ENCODE measurements at regions not wholly inside any gene's neighbourhood (a gene's known extent, or its start where the extent isn't known, plus 50 kb on each side); places are given as distances from the start of the nearest gene placed in this dataset.

DNA sequence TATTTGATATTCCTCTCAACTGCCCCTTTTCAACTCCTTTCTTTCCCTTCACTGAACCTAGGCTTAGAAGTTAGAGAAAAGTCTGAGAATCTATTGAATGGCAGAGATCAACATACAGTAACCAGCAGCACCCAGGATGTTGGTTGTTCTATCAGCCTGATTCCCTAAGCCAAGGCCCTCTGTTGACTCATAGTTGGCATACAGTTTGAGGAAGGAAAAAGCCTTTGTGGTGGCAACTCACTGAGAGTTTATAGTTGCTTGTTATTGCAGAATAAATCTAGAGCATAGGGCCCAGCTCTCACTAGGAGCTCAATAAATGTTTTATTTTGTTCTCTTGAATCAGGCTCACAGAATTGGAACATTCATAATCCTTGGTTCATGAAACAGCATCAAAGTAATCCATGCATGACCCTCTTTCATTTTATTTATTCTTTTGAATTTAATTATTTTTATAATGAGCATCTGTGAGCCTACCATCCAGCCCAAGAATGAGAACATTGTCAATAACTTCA lies 119.1 kb upstream of the ADGRF1 start:
- Mint-ChIP-seq H3K36me3 (ENCODE audit: low read depth) (no peaks in the 10 kb centered on the region), H3K9me3 (no peaks in the 10 kb centered on the region), H3K27me3 (no peaks in the 10 kb centered on the region), H3K27ac (no peak overlapping the region), H3K4me1 (no peaks in the 10 kb centered on the region), H3K4me3 (no peak overlapping the region)
- DNase-seq, result no peak
- CTCF ChIA-PET, result no interaction called here
- POLR2A ChIA-PET, result no interaction called here

DNA sequence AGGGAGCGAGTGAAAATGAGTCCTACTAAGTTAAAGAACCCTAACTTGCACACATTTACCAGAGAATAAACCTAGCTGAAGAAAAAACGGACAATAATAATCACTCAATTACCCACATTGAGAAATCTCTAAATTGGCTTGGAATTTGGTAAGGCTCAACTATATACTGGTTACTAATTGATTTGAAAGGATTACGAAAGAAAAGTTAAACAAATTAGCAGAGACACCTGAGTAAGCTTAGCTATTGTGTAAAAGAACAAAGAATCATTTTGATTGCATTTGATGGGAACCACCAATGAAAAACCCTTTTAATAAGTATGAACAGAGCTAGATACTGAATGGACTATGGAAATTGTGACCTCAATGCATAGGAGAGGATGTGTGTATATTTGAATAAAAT lies 118.6 kb upstream of the ADGRF1 start:
- ChIA-PET POLR2A (no interaction called here), CTCF (no interaction called here)
- H3K4me1 Mint-ChIP-seq, result no peaks in the 10 kb centered on the region
- H3K27me3 Mint-ChIP-seq, result no peaks in the 10 kb centered on the region
- H3K4me3 Mint-ChIP-seq, result no peak overlapping the region
- no peak for DNase-seq
- H3K36me3 Mint-ChIP-seq (ENCODE audit: low read depth), result no peaks in the 10 kb centered on the region
- no peaks in the 10 kb centered on the region for H3K9me3 Mint-ChIP-seq
- H3K27ac Mint-ChIP-seq, result no peak overlapping the region

GRCh38 chr6:47159763-47160162 lies 117.6 kb upstream of the ADGRF1 start:
- ChIA-PET CTCF (no interaction called here), POLR2A (no interaction called here)
- no peaks in the 10 kb centered on the region for H3K27me3 Mint-ChIP-seq
- no peak for DNase-seq
- H3K4me3 Mint-ChIP-seq, result no peak overlapping the region
- H3K36me3 Mint-ChIP-seq (ENCODE audit: low read depth), result no peaks in the 10 kb centered on the region
- H3K4me1 Mint-ChIP-seq, result no peaks in the 10 kb centered on the region
- no peak overlapping the region for H3K27ac Mint-ChIP-seq
- no peaks in the 10 kb centered on the region for H3K9me3 Mint-ChIP-seq

- Mint-ChIP-seq H3K27ac (no peak overlapping the region), H3K4me3 (no peak overlapping the region), H3K4me1 (no peaks in the 10 kb centered on the region), H3K9me3 (no peaks in the 10 kb centered on the region), H3K36me3 (ENCODE audit: low read depth) (no peaks in the 10 kb centered on the region), H3K27me3 (no peaks in the 10 kb centered on the region)
- ChIA-PET CTCF (no interaction called here), POLR2A (no interaction called here)
- DNase-seq, result no peak
Measured at GRCh38 chr6:47157653-47158219, 115.6 kb upstream of the ADGRF1 start.

- CTCF ChIA-PET, result no interaction called here
- DNase-seq, result no peak
- Mint-ChIP-seq H3K4me3 (no peak overlapping the region), H3K9me3 (no peaks in the 10 kb centered on the region), H3K4me1 (no peaks in the 10 kb centered on the region), H3K27ac (no peak overlapping the region), H3K27me3 (no peaks in the 10 kb centered on the region), H3K36me3 (ENCODE audit: low read depth) (no peaks in the 10 kb centered on the region)
- POLR2A ChIA-PET, result no interaction called here
Measured at GRCh38 chr6:47157063-47157462, 114.9 kb upstream of the ADGRF1 start.

DNA sequence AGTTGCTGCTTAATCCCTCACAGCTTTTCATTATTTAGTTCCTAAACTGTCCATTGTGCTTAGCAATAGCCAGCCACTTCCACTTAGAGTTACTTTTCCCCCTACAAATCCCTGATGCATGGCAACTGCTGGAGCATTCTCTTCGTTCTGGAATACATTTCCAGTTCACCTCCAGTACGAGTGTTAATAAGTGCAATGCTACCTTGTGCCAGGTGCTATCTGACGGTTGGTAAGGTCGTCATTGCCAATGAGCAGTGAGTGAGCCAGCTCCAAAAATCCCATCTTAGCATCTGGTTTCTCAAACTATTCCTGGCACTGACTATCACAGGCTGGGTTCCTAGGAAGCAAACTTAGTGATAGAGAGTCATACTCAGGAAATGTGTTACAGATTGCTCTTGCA lies 114.1 kb upstream of the ADGRF1 start:
- no peaks in the 10 kb centered on the region for H3K4me1 Mint-ChIP-seq
- H3K27ac Mint-ChIP-seq, result no peak overlapping the region
- H3K36me3 Mint-ChIP-seq (ENCODE audit: low read depth), result no peaks in the 10 kb centered on the region
- DNase-seq, result no peak
- no peak overlapping the region for H3K4me3 Mint-ChIP-seq
- no peaks in the 10 kb centered on the region for H3K27me3 Mint-ChIP-seq
- ChIA-PET CTCF (no interaction called here), POLR2A (no interaction called here)
- no peaks in the 10 kb centered on the region for H3K9me3 Mint-ChIP-seq

DNA sequence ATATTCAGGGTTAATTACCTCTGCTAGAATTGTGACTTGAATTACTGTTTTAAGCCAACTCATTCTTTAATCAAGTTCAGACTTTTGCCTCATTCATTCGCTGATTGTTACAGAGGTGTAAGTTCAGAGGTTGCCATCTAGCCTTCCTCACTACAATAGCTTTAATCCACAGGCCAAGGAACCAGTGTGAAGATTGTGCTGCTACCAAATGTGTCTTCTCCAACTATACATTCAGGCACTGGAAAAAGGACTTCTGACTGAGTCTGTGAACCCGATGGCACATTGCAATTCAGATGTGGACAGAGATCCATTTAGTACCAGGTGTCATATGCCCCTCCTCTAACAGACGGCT lies 111.2 kb upstream of the ADGRF1 start:
- Mint-ChIP-seq H3K27ac (no peak overlapping the region), H3K9me3 (no peaks in the 10 kb centered on the region), H3K27me3 (no peaks in the 10 kb centered on the region), H3K4me3 (no peak overlapping the region), H3K4me1 (no peaks in the 10 kb centered on the region), H3K36me3 (ENCODE audit: low read depth) (no peaks in the 10 kb centered on the region)
- CTCF ChIA-PET, result no interaction called here
- POLR2A ChIA-PET, result no interaction called here
- DNase-seq, result no peak

DNA sequence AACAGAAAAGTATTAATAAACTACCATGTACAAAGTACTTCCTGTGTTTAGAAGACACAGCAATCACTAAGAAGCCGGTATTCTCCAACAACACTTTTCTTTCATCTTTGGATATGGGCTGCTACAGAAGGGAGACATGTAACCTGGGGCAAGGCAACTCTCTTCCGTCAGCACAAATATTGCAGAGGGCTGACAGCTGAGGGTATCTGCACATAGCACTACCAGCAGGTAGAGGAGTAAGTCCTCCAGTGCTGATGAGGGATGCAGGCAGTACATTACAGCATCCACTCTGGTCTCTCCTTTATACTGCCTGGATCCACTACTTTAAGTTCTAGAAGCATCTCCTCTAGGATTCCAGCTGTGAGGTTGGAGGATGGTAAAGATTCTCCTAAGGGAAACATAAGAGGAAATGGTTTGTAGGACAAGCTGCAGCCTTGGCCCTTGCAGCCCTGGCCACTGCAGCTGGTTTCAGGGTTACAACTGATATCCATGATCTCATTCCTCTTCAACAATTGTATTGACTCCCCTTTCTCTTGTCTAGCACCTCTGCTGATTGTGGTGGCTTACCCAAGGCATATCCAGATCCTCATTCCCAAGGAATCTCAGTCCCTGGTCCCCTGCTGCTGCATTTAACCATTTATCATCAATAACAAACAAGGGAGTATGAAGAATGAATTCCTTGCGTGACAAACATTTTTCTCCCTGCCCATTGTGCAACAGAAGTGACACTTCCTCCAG lies 110.7 kb upstream of the ADGRF1 start:
- CTCF ChIA-PET, result no interaction called here
- Mint-ChIP-seq H3K36me3 (ENCODE audit: low read depth) (no peaks in the 10 kb centered on the region), H3K27me3 (no peaks in the 10 kb centered on the region), H3K27ac (no peak overlapping the region), H3K9me3 (no peaks in the 10 kb centered on the region), H3K4me1 (no peaks in the 10 kb centered on the region), H3K4me3 (no peak overlapping the region)
- no peak for DNase-seq
- POLR2A ChIA-PET, result no interaction called here

GRCh38 chr6:47151232-47151898 lies 109.2 kb upstream of the ADGRF1 start:
- H3K9me3 Mint-ChIP-seq, result no peaks in the 10 kb centered on the region
- DNase-seq, result no peak
- CTCF ChIA-PET, result no interaction called here
- no peaks in the 10 kb centered on the region for H3K36me3 Mint-ChIP-seq (ENCODE audit: low read depth)
- peaks cover 3% of the 10 kb centered on the region for H3K27me3 Mint-ChIP-seq
- POLR2A ChIA-PET, result no interaction called here
- H3K4me3 Mint-ChIP-seq, result no peak overlapping the region
- no peak overlapping the region for H3K27ac Mint-ChIP-seq
- H3K4me1 Mint-ChIP-seq, result no peaks in the 10 kb centered on the region

DNA sequence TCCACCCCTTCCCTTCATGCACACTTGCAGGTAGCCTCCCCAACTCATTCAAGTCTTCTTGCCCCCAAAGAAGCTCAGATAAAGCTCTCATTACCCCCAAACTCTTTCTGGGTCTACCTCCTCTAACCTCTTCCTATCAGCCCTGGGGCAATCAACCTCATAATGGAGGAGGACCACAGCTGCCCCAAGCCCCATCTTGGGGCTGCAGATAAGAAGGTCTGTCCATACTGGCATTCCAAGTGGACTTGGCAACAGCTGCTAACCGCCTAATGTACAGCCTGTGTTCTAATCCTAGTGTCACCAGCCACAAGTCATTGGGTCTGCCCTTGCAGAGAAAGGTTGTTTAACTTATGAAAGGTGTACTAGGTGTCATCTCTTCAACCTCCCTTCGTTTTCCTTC lies 107.4 kb upstream of the ADGRF1 start:
- Mint-ChIP-seq H3K27me3 (peaks cover 3% of the 10 kb centered on the region), H3K4me1 (no peaks in the 10 kb centered on the region), H3K4me3 (no peak overlapping the region), H3K27ac (no peak overlapping the region), H3K36me3 (ENCODE audit: low read depth) (no peaks in the 10 kb centered on the region), H3K9me3 (no peaks in the 10 kb centered on the region)
- DNase-seq, result no peak
- CTCF ChIA-PET, result no interaction called here
- POLR2A ChIA-PET, result no interaction called here

DNA sequence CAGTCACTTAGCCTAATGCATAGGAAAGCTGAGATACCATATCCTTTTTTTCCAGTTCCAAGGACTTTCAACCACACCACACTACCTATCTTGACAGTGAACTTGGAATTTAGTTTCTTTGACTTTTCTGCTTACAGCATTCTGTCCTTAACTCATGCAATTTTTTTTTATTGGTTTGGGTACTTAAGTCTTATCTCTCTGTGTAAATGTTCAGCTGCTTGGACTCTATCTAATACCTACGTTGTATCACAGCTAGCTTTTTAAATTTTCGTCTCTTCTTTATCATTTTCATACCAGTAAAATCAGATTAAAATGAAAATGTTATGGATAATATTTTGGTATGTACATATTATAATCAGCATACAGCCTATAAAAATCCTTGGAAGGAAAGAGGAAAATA lies 106.9 kb upstream of the ADGRF1 start:
- no peaks in the 10 kb centered on the region for H3K36me3 Mint-ChIP-seq (ENCODE audit: low read depth)
- peaks cover 3% of the 10 kb centered on the region for H3K27me3 Mint-ChIP-seq
- H3K4me1 Mint-ChIP-seq, result no peaks in the 10 kb centered on the region
- H3K27ac Mint-ChIP-seq, result no peak overlapping the region
- CTCF ChIA-PET, result no interaction called here
- no peak for DNase-seq
- H3K9me3 Mint-ChIP-seq, result no peaks in the 10 kb centered on the region
- POLR2A ChIA-PET, result no interaction called here
- H3K4me3 Mint-ChIP-seq, result no peak overlapping the region

DNA sequence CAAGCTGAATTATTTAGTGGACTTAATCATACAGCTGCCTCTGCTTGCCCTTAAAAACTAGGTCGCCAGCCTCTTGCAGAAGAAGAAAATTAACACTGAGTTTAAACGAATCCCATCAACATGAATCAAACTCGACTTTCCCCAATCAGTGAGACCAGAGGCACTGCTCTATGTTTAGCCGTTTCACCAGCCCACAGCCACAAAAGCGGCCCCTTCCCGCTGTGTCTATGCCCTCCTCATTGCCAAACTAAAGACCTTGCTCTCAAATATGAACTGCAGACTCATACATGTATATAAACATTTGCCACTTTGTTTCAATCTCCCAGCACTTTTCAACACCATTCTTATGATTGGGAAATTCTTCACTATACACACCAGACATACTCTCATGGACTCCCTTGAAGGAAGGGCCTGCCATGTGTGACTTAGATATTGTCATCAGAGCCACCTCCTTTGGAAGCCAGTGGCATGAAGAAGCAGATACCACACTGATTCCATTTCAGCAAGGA lies 105.8 kb upstream of the ADGRF1 start:
- Mint-ChIP-seq H3K4me3 (no peak overlapping the region), H3K27me3 (peaks cover 3% of the 10 kb centered on the region), H3K36me3 (ENCODE audit: low read depth) (no peaks in the 10 kb centered on the region), H3K27ac (no peak overlapping the region), H3K9me3 (no peaks in the 10 kb centered on the region), H3K4me1 (no peaks in the 10 kb centered on the region)
- POLR2A ChIA-PET, result no interaction called here
- CTCF ChIA-PET, result no interaction called here
- DNase-seq, result no peak

DNA sequence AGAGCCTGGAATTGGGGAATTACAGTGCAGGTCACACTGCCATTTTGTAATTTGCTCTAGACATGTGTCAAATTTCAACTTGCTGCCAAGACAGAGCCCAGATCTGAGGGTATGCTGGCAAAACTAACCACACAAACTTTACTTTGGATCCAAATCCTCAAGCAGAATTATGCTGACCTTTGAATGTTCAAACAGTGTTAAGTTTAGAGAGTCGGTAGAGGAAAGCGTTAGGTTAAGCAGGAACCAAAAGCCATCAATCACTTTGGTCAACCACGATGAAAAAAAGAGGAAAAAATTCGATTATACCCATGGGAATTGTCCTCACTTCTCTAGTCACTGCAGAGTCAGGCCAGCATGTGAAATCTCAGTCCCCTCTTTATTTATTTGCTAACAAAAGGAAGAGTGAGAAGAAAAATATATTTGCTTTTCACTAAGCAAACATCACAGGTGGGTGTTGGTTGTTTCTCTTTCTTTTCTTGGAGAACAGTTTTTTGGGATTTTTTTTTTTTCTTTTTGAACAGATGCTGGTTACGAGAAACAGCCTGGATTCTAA lies 105.1 kb upstream of the ADGRF1 start:
- DNase-seq, result no peak
- Mint-ChIP-seq H3K4me1 (no peaks in the 10 kb centered on the region), H3K9me3 (no peaks in the 10 kb centered on the region), H3K36me3 (ENCODE audit: low read depth) (no peaks in the 10 kb centered on the region), H3K27me3 (peaks cover 3% of the 10 kb centered on the region), H3K4me3 (no peak overlapping the region), H3K27ac (no peak overlapping the region)
- POLR2A ChIA-PET, result no interaction called here
- CTCF ChIA-PET, result no interaction called here

Measured in activated CD4-positive, alpha-beta memory T cell treated with anti-CD3 and anti-CD28 coated beads, Interleukin-2, amount 10 ng/mL, durations not matched to agents 7 days and 5 days (primary cell).